ENCODE measurements at regions not wholly inside any gene's neighbourhood (a gene's known extent, or its start where the extent isn't known, plus 50 kb on each side); places are given as distances from the start of the nearest gene placed in this dataset.
A peak's percentile ranks its signal among the peaks of the same experiment; 100 is the strongest.
"Not testable (repeated sequence)": the region's sequence is repeated elsewhere in the genome, so short reads cannot be mapped to it uniquely, and the experiment has no call there.

GRCh38 chr9:96064826-96065481, 189.5 kb downstream of the ERCC6L2 start:
- DNase-seq (ENCODE audit: low spot score) = no peak

- no peak for DNase-seq (ENCODE audit: low spot score)
Measured at GRCh38 chr9:96062854-96063253, 187.4 kb downstream of the ERCC6L2 start.

GRCh38 chr9:96062031-96062430, 186.5 kb downstream of the ERCC6L2 start:
- DNase-seq (ENCODE audit: low spot score) = no peak

GRCh38 chr9:96061293-96061987, 185.9 kb downstream of the ERCC6L2 start:
- peak; percentile 57 for DNase-seq (ENCODE audit: low spot score)

GRCh38 chr9:96058218-96058617, 182.7 kb downstream of the ERCC6L2 start:
- no peak for DNase-seq (ENCODE audit: low spot score)

GRCh38 chr9:96057155-96057554, 181.7 kb downstream of the ERCC6L2 start:
- peak; percentile 7 for DNase-seq (ENCODE audit: low spot score)

- no peak for DNase-seq (ENCODE audit: low spot score)
Measured at GRCh38 chr9:96056226-96056625, 180.7 kb downstream of the ERCC6L2 start.

- not testable (repeated sequence) for DNase-seq (ENCODE audit: low spot score)
Measured at GRCh38 chr9:96054248-96054647, 178.8 kb downstream of the ERCC6L2 start.

GRCh38 chr9:96052686-96053085, 177.2 kb downstream of the ERCC6L2 start:
- DNase-seq (ENCODE audit: low spot score) = no peak

- DNase-seq (ENCODE audit: low spot score) = no peak
Measured at GRCh38 chr9:96051423-96051822, 175.9 kb downstream of the ERCC6L2 start.

GRCh38 chr9:96050861-96051155, 175.3 kb downstream of the ERCC6L2 start:
- DNase-seq (ENCODE audit: low spot score) = no peak

GRCh38 chr9:96050048-96050860, 174.8 kb downstream of the ERCC6L2 start:
- no peak for DNase-seq (ENCODE audit: low spot score)

- no peak for DNase-seq (ENCODE audit: low spot score)
Measured at GRCh38 chr9:96048956-96049831, 173.7 kb downstream of the ERCC6L2 start.

GRCh38 chr9:96048104-96048955, 172.8 kb downstream of the ERCC6L2 start:
- no peak for DNase-seq (ENCODE audit: low spot score)

GRCh38 chr9:96047741-96048103, 172.2 kb downstream of the ERCC6L2 start:
- DNase-seq (ENCODE audit: low spot score) = no peak

GRCh38 chr9:96047116-96047639, 171.7 kb downstream of the ERCC6L2 start:
- no peak for DNase-seq (ENCODE audit: low spot score)

- DNase-seq (ENCODE audit: low spot score) = no peak
Measured at GRCh38 chr9:96045811-96046210, 170.3 kb downstream of the ERCC6L2 start.

- no peak for DNase-seq (ENCODE audit: low spot score)
Measured at GRCh38 chr9:96044401-96044800, 168.9 kb downstream of the ERCC6L2 start.

- DNase-seq (ENCODE audit: low spot score) = no peak
Measured at GRCh38 chr9:96040591-96041461, 165.3 kb downstream of the ERCC6L2 start.

- no peak for DNase-seq (ENCODE audit: low spot score)
Measured at GRCh38 chr9:96038914-96039313, 163.4 kb downstream of the ERCC6L2 start.
